B cell (primary cell): ENCODE measurements at regions not wholly inside any gene's neighbourhood (a gene's known extent, or its start where the extent isn't known, plus 50 kb on each side); places are given as distances from the start of the nearest gene placed in this dataset.

Source experiments
- ATAC-seq: fragments of 200-7000 bp; cut with Tn5 transposase; one replicate; pipeline ENCODE4 v1.10.0; 2021; ENCODE audit warnings: low read depth, mild to moderate bottlenecking, moderate number of reproducible peaks, moderate library complexity
- CTCF ChIA-PET: fragments of 350-600 bp; sonication (Branson Sonifier 250); formaldehyde crosslinking; loops from one replicate; lab custom pipeline; 2021; ENCODE audit warnings: antibody characterized with exemption, inconsistent platforms; lab: Charles Lee
- POLR2A ChIA-PET: fragments of 350-600 bp; sonication (Branson Sonifier 250); formaldehyde crosslinking; loops from one replicate; lab custom pipeline; 2021; ENCODE audit warnings: antibody characterized with exemption; lab: Charles Lee
- DNase-seq: peaks from one replicate; pipeline ENCODE4 v3.0.0; 2013
- H2AFZ ChIP-seq: 2 replicates; pipeline ENCODE4 v1.6.1; 2012; ENCODE audit warnings: mild to moderate bottlenecking, low read depth, low read length; ENCODE audit not compliant: insufficient read depth, poor library complexity, severe bottlenecking
- H3K27ac ChIP-seq, 2 donors: 1 replicate in 1 of 2; 2 replicates in 1 of 2; pipeline ENCODE4 v1.5.1; 2012 to 2013; ENCODE audit warnings: low read length in 2 of 2, mild to moderate bottlenecking in 2 of 2, moderate library complexity in 1 of 2
- H3K27me3 ChIP-seq, 4 experiments: fragments of 200-600 bp in 1 of 4; sonication (generic) in 1 of 4; replicated peaks in 1 of 4; 1 replicate in 2 of 4; 2 replicates in 2 of 4; pipeline versions ENCODE4 v1.6.1 to v1.7.0; 2013 to 2016; ENCODE audit warnings: low read length in 3 of 4, mild to moderate bottlenecking in 2 of 4, mixed read lengths in 1 of 4, moderate library complexity in 1 of 4; ENCODE audit not compliant: insufficient read depth in 4 of 4, control insufficient read depth in 3 of 4; ENCODE audit errors: control extremely low read depth in 1 of 4
- H3K36me3 ChIP-seq, 2 experiments: replicated peaks in 1 of 2; 1 replicate in 1 of 2; 2 replicates in 1 of 2; pipeline versions ENCODE4 v1.6.1 to v1.7.1; 2013; ENCODE audit warnings: low read length in 1 of 2; ENCODE audit not compliant: insufficient read depth in 2 of 2, control insufficient read depth in 1 of 2; ENCODE audit errors: control extremely low read depth in 1 of 2, extremely low read depth in 1 of 2
- H3K4me1 ChIP-seq, 2 donors: fragments of 200-600 bp in 1 of 2; sonication (generic) in 1 of 2; 1 replicate in 1 of 2; 2 replicates in 1 of 2; pipeline versions ENCODE4 v1.5.1 to v1.6.1; 2013 to 2017; ENCODE audit warnings: low read length in 2 of 2; ENCODE audit not compliant: control insufficient read depth in 2 of 2, insufficient read depth in 2 of 2
- H3K4me2 ChIP-seq: replicated peaks from 2 replicates; pipeline ENCODE3; 2012; ENCODE audit warnings: mild to moderate bottlenecking, low read depth, low read length; ENCODE audit not compliant: poor library complexity, severe bottlenecking
- H3K4me3 ChIP-seq, 5 experiments: fragments of 200-600 bp in 1 of 5; sonication (generic) in 1 of 5; 1 replicate in 3 of 5; 2 replicates in 2 of 5; pipeline versions ENCODE4 v1.5.1 to v1.7.0; 2011 to 2016; ENCODE audit warnings: low read length in 4 of 5, mild to moderate bottlenecking in 4 of 5, low read depth in 2 of 5, control low read depth in 1 of 5, moderate library complexity in 1 of 5; ENCODE audit not compliant: insufficient read depth in 1 of 5; ENCODE audit errors: control extremely low read depth in 1 of 5, extremely low read depth in 1 of 5
- H3K79me2 ChIP-seq: fragments of 200-600 bp; sonication (generic); one replicate; pipeline ENCODE4 v1.6.0; 2016; ENCODE audit warnings: low read length; ENCODE audit not compliant: control insufficient read depth, insufficient read depth
- H3K9ac ChIP-seq: fragments of 200-600 bp; sonication (generic); 2 replicates; pipeline ENCODE4 v1.6.1; 2017; ENCODE audit warnings: mild to moderate bottlenecking, low read length, moderate library complexity
- H3K9me3 ChIP-seq, 3 donors: one replicate each; pipeline versions ENCODE4 v1.6.1 to v1.7.1; 2013; ENCODE audit warnings: low read length in 2 of 3; ENCODE audit not compliant: control insufficient read depth in 2 of 3, insufficient read depth in 1 of 3; ENCODE audit errors: control extremely low read depth in 1 of 3
- H4K20me1 ChIP-seq: 2 replicates; pipeline ENCODE4 v1.6.0; 2012; ENCODE audit warnings: mild to moderate bottlenecking, low read length; ENCODE audit not compliant: insufficient read depth, control insufficient read depth, poor library complexity, severe bottlenecking
- H3K27ac Mint-ChIP-seq: one replicate; pipeline ENCODE4 v1.8.0; 2021; ENCODE audit warnings: mixed read lengths
- H3K27me3 Mint-ChIP-seq: one replicate; pipeline ENCODE4 v1.8.0; 2021; ENCODE audit warnings: mixed read lengths
- H3K4me1 Mint-ChIP-seq: one replicate; pipeline ENCODE4 v1.8.0; 2021; ENCODE audit warnings: mixed read lengths
- H3K4me3 Mint-ChIP-seq: one replicate; pipeline ENCODE4 v1.8.0; 2021; ENCODE audit warnings: mixed read lengths
- H3K9me3 Mint-ChIP-seq: one replicate; pipeline ENCODE4 v1.8.0; 2022; ENCODE audit warnings: mixed read lengths; ENCODE audit not compliant: insufficient read depth
- EZH2 ChIP-seq: IDR thresholded peaks from 2 replicates; pipeline ENCODE4 v1.6.1; 2012; ENCODE audit warnings: borderline replicate concordance, low read depth, mild to moderate bottlenecking, moderate library complexity, low read length; ENCODE audit not compliant: insufficient read depth, poor library complexity, severe bottlenecking
- WGBS: methylation state at CpG from one replicate; pipeline ENCODE4 v1.1.5; 2013; ENCODE audit warnings: missing lambda C conversion rate; ENCODE audit not compliant: insufficient coverage; 5-methylcytosine and 5-hydroxymethylcytosine counted together
- intact Hi-C: fragments of 100-400 bp; cut with micrococcal nuclease; formaldehyde crosslinking; loops from one replicate; pipeline ENCODE4 v1.10.0; 2022
- TF ChIP-seq, protein P1 (sequence below): fragments of 200-600 bp; IDR thresholded peaks from one replicate; pipeline ENCODE4 v1.8.0; 2022; ENCODE audit warnings: antibody characterized with exemption, mild to moderate bottlenecking

DNA sequence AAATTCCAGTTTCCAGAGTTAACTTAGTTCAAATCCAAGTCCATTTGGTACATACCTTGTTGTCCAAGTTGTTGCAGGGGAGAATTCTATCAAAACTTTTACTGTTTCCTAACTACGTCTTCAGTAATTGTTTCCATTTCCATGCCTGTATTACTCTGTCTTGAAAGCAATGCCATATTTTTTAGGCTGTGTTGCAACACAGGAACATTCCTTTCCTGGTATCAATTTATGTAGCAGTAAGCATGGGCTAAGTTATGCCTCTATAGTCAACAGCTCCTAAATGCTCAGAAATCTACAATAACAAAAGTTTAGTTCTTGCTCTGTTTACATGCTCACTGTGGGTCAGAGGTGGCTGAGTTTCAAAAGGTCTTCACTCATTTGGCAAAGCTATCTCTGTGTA, 1943.8 kb upstream of the PIK3C3 start:
- no peaks in the 10 kb centered on the region for H3K79me2 ChIP-seq
- intact Hi-C loops, result no loop called here
- TF ChIP-seq, protein P1, sequence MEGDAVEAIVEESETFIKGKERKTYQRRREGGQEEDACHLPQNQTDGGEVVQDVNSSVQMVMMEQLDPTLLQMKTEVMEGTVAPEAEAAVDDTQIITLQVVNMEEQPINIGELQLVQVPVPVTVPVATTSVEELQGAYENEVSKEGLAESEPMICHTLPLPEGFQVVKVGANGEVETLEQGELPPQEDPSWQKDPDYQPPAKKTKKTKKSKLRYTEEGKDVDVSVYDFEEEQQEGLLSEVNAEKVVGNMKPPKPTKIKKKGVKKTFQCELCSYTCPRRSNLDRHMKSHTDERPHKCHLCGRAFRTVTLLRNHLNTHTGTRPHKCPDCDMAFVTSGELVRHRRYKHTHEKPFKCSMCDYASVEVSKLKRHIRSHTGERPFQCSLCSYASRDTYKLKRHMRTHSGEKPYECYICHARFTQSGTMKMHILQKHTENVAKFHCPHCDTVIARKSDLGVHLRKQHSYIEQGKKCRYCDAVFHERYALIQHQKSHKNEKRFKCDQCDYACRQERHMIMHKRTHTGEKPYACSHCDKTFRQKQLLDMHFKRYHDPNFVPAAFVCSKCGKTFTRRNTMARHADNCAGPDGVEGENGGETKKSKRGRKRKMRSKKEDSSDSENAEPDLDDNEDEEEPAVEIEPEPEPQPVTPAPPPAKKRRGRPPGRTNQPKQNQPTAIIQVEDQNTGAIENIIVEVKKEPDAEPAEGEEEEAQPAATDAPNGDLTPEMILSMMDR, result no peak
- no peak for TF ChIP-seq EZH2
- no peak overlapping the region for H3K4me2 ChIP-seq
- H3K9me3 ChIP-seq, result peaks cover 0 to 3% (median 0%) of the 10 kb centered on the region in 3 donors
- no peak overlapping the region for H3K4me3 ChIP-seq
- H3K27me3 ChIP-seq, result no peaks in the 10 kb centered on the region
- POLR2A ChIA-PET, result no interaction called here
- H3K27me3 Mint-ChIP-seq, result no peaks in the 10 kb centered on the region
- ATAC-seq (no peak), DNase-seq (no peak)
- no peak overlapping the region for H3K9ac ChIP-seq
- H3K4me1 ChIP-seq, result no peaks in the 10 kb centered on the region
- H4K20me1 ChIP-seq, result no peaks in the 10 kb centered on the region
- H3K27ac Mint-ChIP-seq, result no peak overlapping the region
- H2AFZ ChIP-seq, result no peak overlapping the region
- H3K9me3 Mint-ChIP-seq, result peaks cover 6% of the 10 kb centered on the region
- H3K4me3 Mint-ChIP-seq, result no peak overlapping the region
- H3K27ac ChIP-seq, result no peak overlapping the region
- H3K36me3 ChIP-seq, result no peaks in the 10 kb centered on the region
- CTCF ChIA-PET, result no interaction called here
- 100% methylated on average over 1 of the region's 1 CpG for WGBS
- no peaks in the 10 kb centered on the region for H3K4me1 Mint-ChIP-seq

DNA sequence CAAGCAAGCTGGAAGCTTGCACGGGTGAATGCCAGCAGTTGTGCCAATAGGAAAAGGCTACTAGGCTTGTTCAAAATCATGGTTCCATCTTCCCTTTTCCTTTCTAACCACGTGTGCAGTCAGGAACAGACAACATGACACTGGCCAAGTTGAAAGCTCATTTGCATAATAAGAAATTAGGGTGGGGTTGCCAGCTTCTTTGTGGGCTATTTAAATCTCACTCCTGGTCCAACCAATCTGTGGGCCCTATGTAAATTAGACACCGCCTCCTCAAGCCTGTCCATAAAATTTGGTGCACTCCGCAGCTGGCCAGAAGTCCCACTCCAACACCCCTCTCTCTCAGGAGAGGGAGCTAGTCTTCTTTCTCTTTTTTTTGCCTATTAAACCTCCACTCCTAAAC, 1948.4 kb upstream of the PIK3C3 start:
- Mint-ChIP-seq H3K9me3 (peaks cover 4% of the 10 kb centered on the region), H3K27me3 (no peaks in the 10 kb centered on the region), H3K27ac (no peak overlapping the region), H3K4me1 (no peaks in the 10 kb centered on the region), H3K4me3 (no peak overlapping the region)
- Histone ChIP-seq H3K4me3 (no peak overlapping the region), H3K9me3 (peaks cover 0 to 3% (median 0%) of the 10 kb centered on the region in 3 donors), H4K20me1 (no peaks in the 10 kb centered on the region), H3K4me2 (no peak overlapping the region), H3K27ac (no peak overlapping the region), H3K9ac (no peak overlapping the region), H3K27me3 (no peaks in the 10 kb centered on the region), H2AFZ (no peak overlapping the region), H3K36me3 (no peaks in the 10 kb centered on the region), H3K4me1 (no peaks in the 10 kb centered on the region), H3K79me2 (no peaks in the 10 kb centered on the region)
- WGBS, result 100% methylated on average over 3 of the region's 4 CpGs
- TF ChIP-seq EZH2, result no peak
- TF ChIP-seq, protein P1, result no peak
- POLR2A ChIA-PET, result no interaction called here
- no peak for DNase-seq
- no peak for ATAC-seq
- intact Hi-C loops, result no loop called here
- CTCF ChIA-PET, result no interaction called here
